Esophagus muscularis mucosa (tissue), 4 donors: ENCODE measurements at regions not wholly inside any gene's neighbourhood (a gene's known extent, or its start where the extent isn't known, plus 50 kb on each side); places are given as distances from the start of the nearest gene placed in this dataset.

Experiments used
- EP300 ChIP-seq: sonication (generic); formaldehyde crosslinking; IDR thresholded peaks from one replicate; pipeline ENCODE4 v1.6.1; 2017; ENCODE audit warnings: antibody characterized with exemption
- POLR2A ChIP-seq: fragments of 450-650 bp; IDR thresholded peaks from one replicate; pipeline ENCODE4 v1.6.1; 2017; ENCODE audit warnings: antibody characterized with exemption, moderate library complexity, mild to moderate bottlenecking, low read depth
- POLR2AphosphoS5 ChIP-seq, 2 donors: sonication (generic); formaldehyde crosslinking; IDR thresholded peaks; one replicate each; pipeline ENCODE4 v1.6.1; 2017; ENCODE audit warnings: antibody characterized with exemption in 2 of 2
- TF ChIP-seq, protein P1 (sequence below), 3 experiments: fragments of 200-600 bp in 2 of 3; fragments of 450-650 bp in 1 of 3; sonication (generic) in 2 of 3; IDR thresholded peaks; one replicate each; pipeline ENCODE4 v1.5.1; 2017 to 2019; ENCODE audit warnings: antibody characterized with exemption in 3 of 3, mild to moderate bottlenecking in 2 of 3, moderate library complexity in 1 of 3

DNA sequence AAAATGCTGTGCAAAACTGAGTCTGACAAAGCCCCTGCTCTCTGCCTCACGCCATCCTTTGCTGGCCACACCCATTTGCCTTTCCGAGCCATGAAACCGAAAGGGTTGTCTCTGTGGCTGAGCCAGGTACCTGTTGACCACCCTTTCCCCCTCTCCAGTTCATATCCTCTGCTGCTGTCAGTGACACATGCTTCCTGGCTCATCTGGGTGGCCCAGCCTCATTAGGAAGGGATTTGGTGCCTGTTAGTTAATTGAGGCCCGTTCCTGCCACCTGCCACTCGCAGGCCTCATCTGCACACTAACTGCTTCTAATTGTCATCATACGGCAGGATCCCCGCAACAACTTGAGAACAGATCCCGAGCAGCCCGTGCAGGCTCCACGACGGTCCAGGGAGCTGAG, 79.2 kb downstream of the OLIG1 start:
- TF ChIP-seq EP300 (no peak), POLR2A (no peak), POLR2AphosphoS5 (IDR thresholded peaks at IDR 0.05) (no peak)
- TF ChIP-seq, protein P1, sequence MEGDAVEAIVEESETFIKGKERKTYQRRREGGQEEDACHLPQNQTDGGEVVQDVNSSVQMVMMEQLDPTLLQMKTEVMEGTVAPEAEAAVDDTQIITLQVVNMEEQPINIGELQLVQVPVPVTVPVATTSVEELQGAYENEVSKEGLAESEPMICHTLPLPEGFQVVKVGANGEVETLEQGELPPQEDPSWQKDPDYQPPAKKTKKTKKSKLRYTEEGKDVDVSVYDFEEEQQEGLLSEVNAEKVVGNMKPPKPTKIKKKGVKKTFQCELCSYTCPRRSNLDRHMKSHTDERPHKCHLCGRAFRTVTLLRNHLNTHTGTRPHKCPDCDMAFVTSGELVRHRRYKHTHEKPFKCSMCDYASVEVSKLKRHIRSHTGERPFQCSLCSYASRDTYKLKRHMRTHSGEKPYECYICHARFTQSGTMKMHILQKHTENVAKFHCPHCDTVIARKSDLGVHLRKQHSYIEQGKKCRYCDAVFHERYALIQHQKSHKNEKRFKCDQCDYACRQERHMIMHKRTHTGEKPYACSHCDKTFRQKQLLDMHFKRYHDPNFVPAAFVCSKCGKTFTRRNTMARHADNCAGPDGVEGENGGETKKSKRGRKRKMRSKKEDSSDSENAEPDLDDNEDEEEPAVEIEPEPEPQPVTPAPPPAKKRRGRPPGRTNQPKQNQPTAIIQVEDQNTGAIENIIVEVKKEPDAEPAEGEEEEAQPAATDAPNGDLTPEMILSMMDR (IDR thresholded peaks at IDR 0.05), result no peak
